NB4 (cell line): ENCODE measurements at regions not wholly inside any gene's neighbourhood (a gene's known extent, or its start where the extent isn't known, plus 50 kb on each side); places are given as distances from the start of the nearest gene placed in this dataset.

Experiments used
- CTCF ChIP-seq: IDR thresholded peaks from one replicate; pipeline ENCODE4 v1.5.1; 2012; ENCODE audit warnings: low read depth, low read length
- MYC ChIP-seq: IDR thresholded peaks from 2 replicates; pipeline ENCODE4 v1.6.1; 2011; ENCODE audit warnings: low read depth, low read length
- POLR2A ChIP-seq: IDR thresholded peaks from 2 replicates; pipeline ENCODE4 v1.6.1; 2011; ENCODE audit warnings: mild to moderate bottlenecking; ENCODE audit not compliant: insufficient read length; ENCODE audit errors: extremely low read depth

GRCh38 chr9:87336914-87337333, 160.7 kb upstream of the DAPK1 start:
- peak; percentile 37 for TF ChIP-seq CTCF
- TF ChIP-seq MYC, result no peak
- TF ChIP-seq POLR2A, result no peak
